GM12878 (cell line): ENCODE measurements at regions not wholly inside any gene's neighbourhood (a gene's known extent, or its start where the extent isn't known, plus 50 kb on each side); places are given as distances from the start of the nearest gene placed in this dataset.

Experiments used
- ATAC-seq: fragments of 200-7000 bp; cut with Tn5 transposase; 3 replicates; pipeline ENCODE4 v1.9.1; 2020; ENCODE audit warnings: mild to moderate bottlenecking, moderate library complexity
- BruUV-seq: library from RNA; stranded (reverse); fragments of 400-500 nt; replicated peaks from 2 replicates; lab custom pipeline; 2021; lab: Mats Ljungman, UMichigan
- CTCF ChIA-PET: fragments of 300-600 bp; sonication (Branson Sonifier 250); formaldehyde crosslinking; extraction: SDS; loops from one replicate; lab custom pipeline; 2021; ENCODE audit warnings: inconsistent platforms; lab: Yijun Ruan, JAX
- POLR2A ChIA-PET: fragments of 350-600 bp; formaldehyde crosslinking; extraction: SDS; loops from one replicate; lab custom pipeline; 2021; ENCODE audit warnings: inconsistent platforms; lab: Charles Lee
- RAD21 ChIA-PET: fragments of 300-600 bp; sonication (Branson Sonifier 250); formaldehyde crosslinking; loops from one replicate; lab custom pipeline; 2023; ENCODE audit warnings: antibody characterized with exemption; ENCODE audit not compliant: unreplicated experiment; lab: Charles Lee
- SMC1A ChIA-PET: fragments of 300-600 bp; sonication (Branson Sonifier 250); formaldehyde crosslinking; loops from one replicate; lab custom pipeline; 2023; ENCODE audit not compliant: unreplicated experiment, uncharacterized antibody; lab: Charles Lee
- DNase-seq: peaks from one replicate; pipeline ENCODE4 v3.0.0-alpha.2; 2011; ENCODE audit warnings: low read depth, low spot score
- FAIRE-seq: peaks from 3 replicates; lab custom pipeline; 2011; peaks lifted over from hg19 to GRCh38; lab: Jason Lieb, UNC
- H2AFZ ChIP-seq: 2 replicates; pipeline ENCODE4 v1.6.0; 2011; ENCODE audit warnings: low read depth, low read length, control low read depth; ENCODE audit not compliant: control insufficient read depth
- H3K27ac ChIP-seq: 2 replicates; pipeline ENCODE4 v1.5.1; 2011; ENCODE audit warnings: control low read depth; ENCODE audit not compliant: control insufficient read depth, insufficient read depth
- H3K27me3 ChIP-seq, 2 experiments: replicated peaks in 1 of 2; 2 replicates each; pipeline versions ENCODE4 v1.6.0 to v1.6.1; 2011; ENCODE audit warnings: low read length in 1 of 2; ENCODE audit not compliant: control insufficient read depth in 2 of 2, insufficient read depth in 2 of 2
- H3K36me3 ChIP-seq, 2 experiments: 2 replicates each; pipeline ENCODE4 v1.5.1; 2011; ENCODE audit warnings: low read length in 1 of 2; ENCODE audit not compliant: control insufficient read depth in 2 of 2, insufficient read depth in 2 of 2
- H3K4me1 ChIP-seq: 2 replicates; pipeline ENCODE4 v1.6.1; 2011; ENCODE audit warnings: mild to moderate bottlenecking, low read length, moderate library complexity, mixed read lengths; ENCODE audit not compliant: control insufficient read depth, insufficient read depth
- H3K4me2 ChIP-seq: 2 replicates; pipeline ENCODE4 v1.6.0; 2011; ENCODE audit warnings: control low read depth; ENCODE audit not compliant: control insufficient read depth, insufficient read depth
- H3K4me3 ChIP-seq: fragments of 200-600 bp; sonication (generic); 2 replicates; pipeline ENCODE4 v1.5.1; 2016
- H3K79me2 ChIP-seq: 2 replicates; pipeline ENCODE4 v1.6.0; 2011; ENCODE audit warnings: low read length; ENCODE audit not compliant: control insufficient read depth, insufficient read depth
- H3K9ac ChIP-seq: 2 replicates; pipeline ENCODE4 v1.8.0; 2011; ENCODE audit warnings: low read length, control low read depth, mixed read lengths; ENCODE audit not compliant: control insufficient read depth, insufficient read depth
- H3K9me3 ChIP-seq: replicated peaks from 3 replicates; pipeline ENCODE4 v1.5.1; 2011; ENCODE audit warnings: mild to moderate bottlenecking, low read length; ENCODE audit not compliant: control insufficient read depth, insufficient read depth
- H4K20me1 ChIP-seq: 2 replicates; pipeline ENCODE4 v1.6.0; 2011; ENCODE audit not compliant: control insufficient read depth, insufficient read depth
- CTCF ChIP-seq, 3 experiments: IDR thresholded peaks in 2 of 3; conservative IDR thresholded peaks in 1 of 3; 2 replicates each; pipeline ENCODE4 v1.5.1; 2011; ENCODE audit warnings: low read depth in 3 of 3, low read length in 3 of 3, mild to moderate bottlenecking in 3 of 3, control low read depth in 2 of 3, moderate library complexity in 2 of 3, inconsistent platforms in 1 of 3, mixed read lengths in 1 of 3; ENCODE audit not compliant: control insufficient read depth in 2 of 3, insufficient read depth in 1 of 3; ENCODE audit errors: extremely low read depth in 1 of 3
- DPF2 ChIP-seq: fragments of 450-650 bp; IDR thresholded peaks from 2 replicates; pipeline ENCODE4 v1.6.1; 2017; ENCODE audit warnings: mild to moderate bottlenecking
- FOS ChIP-seq: IDR thresholded peaks from 3 replicates; pipeline ENCODE4 v1.6.1; 2011; ENCODE audit warnings: borderline replicate concordance; ENCODE audit not compliant: insufficient read length; ENCODE audit errors: extremely low read depth
- NFYB ChIP-seq: IDR thresholded peaks from 2 replicates; pipeline ENCODE4 v1.6.1; 2011; ENCODE audit warnings: low read depth, mild to moderate bottlenecking, low read length, improper control_type of control experiment, moderate library complexity; ENCODE audit not compliant: insufficient read depth
- PBX3 ChIP-seq: IDR thresholded peaks from 2 replicates; pipeline ENCODE4 v1.6.1; 2011; ENCODE audit warnings: mild to moderate bottlenecking, low read depth, low read length, moderate library complexity; ENCODE audit not compliant: insufficient replicate concordance
- SMAD1 ChIP-seq: fragments of 450-650 bp; IDR thresholded peaks from 2 replicates; pipeline ENCODE4 v1.6.1; 2018; ENCODE audit warnings: mild to moderate bottlenecking, low read depth; ENCODE audit not compliant: partially characterized antibody
- TCF12 ChIP-seq: IDR thresholded peaks from 2 replicates; pipeline ENCODE4 v1.6.1; 2011; ENCODE audit warnings: low read depth, mild to moderate bottlenecking, low read length
- in situ Hi-C: fragments of 300-500 bp; cut with MboI; formaldehyde crosslinking; loops from 9 replicates; pipeline ENCODE4 v1.14.3; 2018; ENCODE audit warnings: mixed read lengths
- intact Hi-C: fragments of 100-400 bp; cut with micrococcal nuclease; formaldehyde crosslinking; loops from one replicate; pipeline ENCODE4 v1.14.2; 2022; ENCODE audit not compliant: unreplicated experiment

DNA sequence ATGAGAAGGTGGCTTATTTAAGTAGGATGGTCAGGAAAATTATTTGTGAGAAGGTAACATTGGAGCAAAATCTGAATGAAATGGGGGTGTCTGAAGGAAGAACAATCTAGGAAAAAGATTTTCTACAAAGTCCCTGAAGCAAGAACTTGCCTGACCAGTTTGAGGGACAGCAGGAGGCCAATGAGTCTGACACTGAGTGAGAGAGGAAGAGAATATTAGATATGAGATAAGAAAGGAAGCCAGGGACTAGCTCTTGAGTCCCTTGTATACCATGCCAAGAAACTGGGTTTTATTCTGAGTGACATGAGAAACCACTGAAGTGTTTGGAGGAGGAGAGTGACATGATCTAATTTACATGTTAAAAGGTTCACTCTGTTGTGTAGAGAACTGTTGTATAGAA lies 1478.9 kb downstream of the RPA4 start:
- H3K79me2 ChIP-seq, result no peaks in the 10 kb centered on the region
- no peak overlapping the region for H3K27ac ChIP-seq
- ChIA-PET SMC1A (no interaction called here), CTCF (no interaction called here), RAD21 (no interaction called here), POLR2A (no interaction called here)
- H3K9me3 ChIP-seq, result no peaks in the 10 kb centered on the region
- no peak overlapping the region for H2AFZ ChIP-seq
- no peaks in the 10 kb centered on the region for H3K27me3 ChIP-seq
- intact Hi-C loops (no loop called here), in situ Hi-C loops (no loop called here)
- no peaks in the 10 kb centered on the region for H3K4me1 ChIP-seq
- no peaks in the 10 kb centered on the region for H3K36me3 ChIP-seq
- TF ChIP-seq FOS, result no peak
- no peak for TF ChIP-seq SMAD1
- no peak for TF ChIP-seq CTCF (IDR thresholded peaks at IDR 0.05 in 2 of 3, conservative IDR thresholded peaks at IDR 0.05 in 1 of 3; ENCODE audit: control insufficient read depth in 2 of 3, extremely low read depth in 1 of 3, insufficient read depth in 1 of 3, low read depth in 3 of 3, low read length in 3 of 3)
- TF ChIP-seq NFYB, result no peak
- TF ChIP-seq PBX3, result no peak
- no peak for TF ChIP-seq TCF12
- no peak for TF ChIP-seq DPF2
- no peak overlapping the region for H3K9ac ChIP-seq
- no peak for FAIRE-seq
- no peaks in the 10 kb centered on the region for H4K20me1 ChIP-seq
- no peak for ATAC-seq
- H3K4me3 ChIP-seq, result no peak overlapping the region
- DNase-seq, result no peak
- no TSS peak for BruUV-seq
- no peak overlapping the region for H3K4me2 ChIP-seq
